ENCODE measurements at regions not wholly inside any gene's neighbourhood (a gene's known extent, or its start where the extent isn't known, plus 50 kb on each side); places are given as distances from the start of the nearest gene placed in this dataset.

GRCh38 chr5:145130996-145131395 is 704.1 kb downstream of the PRELID2 start:
- no peak for DNase-seq (ENCODE audit: low spot score)

GRCh38 chr5:145129797-145130196 is 705.3 kb downstream of the PRELID2 start:
- TF ChIP-seq CTCF (IDR thresholded peaks at IDR 0.05; ENCODE audit: borderline replicate concordance, control extremely low read depth, extremely low read depth, insufficient read depth, missing control alignments), result no peak
- no peak for DNase-seq (ENCODE audit: low spot score)
- in situ Hi-C loops (cut with MboI; ENCODE audit: low sequenced_read_pairs, unreplicated experiment), result no loop called here

More at GRCh38 chr5:145130996-145131395, 704.1 kb downstream of the PRELID2 start:
- TF ChIP-seq CTCF (IDR thresholded peaks at IDR 0.05; ENCODE audit: borderline replicate concordance, control extremely low read depth, extremely low read depth, insufficient read depth, missing control alignments), result no peak
- in situ Hi-C loops (cut with MboI; ENCODE audit: low sequenced_read_pairs, unreplicated experiment), result no loop called here

GRCh38 chr5:145124806-145125205 is 710.3 kb downstream of the PRELID2 start:
- no peak for TF ChIP-seq CTCF (IDR thresholded peaks at IDR 0.05; ENCODE audit: borderline replicate concordance, control extremely low read depth, extremely low read depth, insufficient read depth, missing control alignments)
- no peak for DNase-seq (ENCODE audit: low spot score)
- in situ Hi-C loops (cut with MboI; ENCODE audit: low sequenced_read_pairs, unreplicated experiment), result no loop called here

GRCh38 chr5:145118611-145119010 is 716.5 kb downstream of the PRELID2 start:
- no peak for TF ChIP-seq CTCF (IDR thresholded peaks at IDR 0.05; ENCODE audit: borderline replicate concordance, control extremely low read depth, extremely low read depth, insufficient read depth, missing control alignments)
- DNase-seq (ENCODE audit: low spot score), result no peak

GRCh38 chr5:145118127-145118526 is 717.0 kb downstream of the PRELID2 start:
- in situ Hi-C loops (cut with MboI; ENCODE audit: low sequenced_read_pairs, unreplicated experiment), result no loop called here
- DNase-seq (ENCODE audit: low spot score), result no peak
- TF ChIP-seq CTCF (IDR thresholded peaks at IDR 0.05; ENCODE audit: borderline replicate concordance, control extremely low read depth, extremely low read depth, insufficient read depth, missing control alignments), result no peak

More at GRCh38 chr5:145118611-145119010, 716.5 kb downstream of the PRELID2 start:
- in situ Hi-C loops (cut with MboI; ENCODE audit: low sequenced_read_pairs, unreplicated experiment), result no loop called here

GRCh38 chr5:145117285-145117684 is 717.9 kb downstream of the PRELID2 start:
- DNase-seq (ENCODE audit: low spot score), result no peak
- in situ Hi-C loops (cut with MboI; ENCODE audit: low sequenced_read_pairs, unreplicated experiment), result no loop called here
- TF ChIP-seq CTCF (IDR thresholded peaks at IDR 0.05; ENCODE audit: borderline replicate concordance, control extremely low read depth, extremely low read depth, insufficient read depth, missing control alignments), result no peak

- DNase-seq (ENCODE audit: low spot score), result no peak
- in situ Hi-C loops (cut with MboI; ENCODE audit: low sequenced_read_pairs, unreplicated experiment), result no loop called here
- TF ChIP-seq CTCF (IDR thresholded peaks at IDR 0.05; ENCODE audit: borderline replicate concordance, control extremely low read depth, extremely low read depth, insufficient read depth, missing control alignments), result no peak
These were observed 723.7 kb downstream of the PRELID2 start for GRCh38 chr5:145111420-145111819.

All from GM13976 (cell line).